ENCODE measurements at regions not wholly inside any gene's neighbourhood (a gene's known extent, or its start where the extent isn't known, plus 50 kb on each side); places are given as distances from the start of the nearest gene placed in this dataset.

- no peak for TF ChIP-seq CTCF (IDR thresholded peaks at IDR 0.05; ENCODE audit: insufficient read depth, low read depth, low read length)
- Histone ChIP-seq H3K4me3 (ENCODE audit: low read depth, low read length) (no peak overlapping the region), H3K27me3 (ENCODE audit: control insufficient read depth, insufficient read depth, low read length) (no peaks in the 10 kb centered on the region), H3K36me3 (ENCODE audit: control insufficient read depth, insufficient read depth, low read length) (no peaks in the 10 kb centered on the region)
- DNase-seq (ENCODE audit: low read depth), result no peak
- ChIA-PET CTCF (no interaction called here), POLR2A (interaction anchor here (0.7 kb wide), 1 partner anchor 269 kb away, joined by 12 read pairs; no protein-coding TSS in a partner anchor)
These were observed 268.3 kb upstream of the ACTBL2 start for GRCh38 chr5:57750891-57751290.

GRCh38 chr5:57750282-57750681 lies 267.7 kb upstream of the ACTBL2 start:
- no peak for TF ChIP-seq CTCF (IDR thresholded peaks at IDR 0.05; ENCODE audit: insufficient read depth, low read depth, low read length)
- DNase-seq (ENCODE audit: low read depth), result no peak
- H3K36me3 ChIP-seq (ENCODE audit: control insufficient read depth, insufficient read depth, low read length), result no peaks in the 10 kb centered on the region
- no peak overlapping the region for H3K4me3 ChIP-seq (ENCODE audit: low read depth, low read length)
- ChIA-PET CTCF (no interaction called here), POLR2A (no interaction called here)
- no peaks in the 10 kb centered on the region for H3K27me3 ChIP-seq (ENCODE audit: control insufficient read depth, insufficient read depth, low read length)

- no peak for TF ChIP-seq CTCF (IDR thresholded peaks at IDR 0.05; ENCODE audit: insufficient read depth, low read depth, low read length)
- H3K27me3 ChIP-seq (ENCODE audit: control insufficient read depth, insufficient read depth, low read length), result no peaks in the 10 kb centered on the region
- CTCF ChIA-PET, result interaction anchor here (1.2 to 2.1 kb wide), 2 partner anchors 99 to 444 kb away, joined by 5 read pairs; no protein-coding TSS in a partner anchor
- no peaks in the 10 kb centered on the region for H3K36me3 ChIP-seq (ENCODE audit: control insufficient read depth, insufficient read depth, low read length)
- DNase-seq (ENCODE audit: low read depth), result no peak
- H3K4me3 ChIP-seq (ENCODE audit: low read depth, low read length), result no peak overlapping the region
- POLR2A ChIA-PET, result interaction anchor here (0.6 to 0.7 kb wide), 2 partner anchors 17 to 711 kb away, joined by 3 to 6 read pairs; no protein-coding TSS in a partner anchor
These were observed 266.8 kb upstream of the ACTBL2 start for GRCh38 chr5:57749396-57749795.

- ChIA-PET CTCF (interaction anchor here (1.5 kb wide), 1 partner anchor 96 kb away, joined by 4 read pairs; no protein-coding TSS in a partner anchor), POLR2A (no interaction called here)
- H3K27me3 ChIP-seq (ENCODE audit: control insufficient read depth, insufficient read depth, low read length), result no peaks in the 10 kb centered on the region
- H3K4me3 ChIP-seq (ENCODE audit: low read depth, low read length), result no peak overlapping the region
- no peak for DNase-seq (ENCODE audit: low read depth)
- no peak for TF ChIP-seq CTCF (IDR thresholded peaks at IDR 0.05; ENCODE audit: insufficient read depth, low read depth, low read length)
- H3K36me3 ChIP-seq (ENCODE audit: control insufficient read depth, insufficient read depth, low read length), result no peaks in the 10 kb centered on the region
These were observed 263.4 kb upstream of the ACTBL2 start for GRCh38 chr5:57745700-57746651.

GRCh38 chr5:57745029-57745428 lies 262.4 kb upstream of the ACTBL2 start:
- DNase-seq (ENCODE audit: low read depth), result no peak
- CTCF ChIA-PET, result interaction anchor here (1.5 kb wide), 1 partner anchor 95 kb away, joined by 4 read pairs; no protein-coding TSS in a partner anchor
- POLR2A ChIA-PET, result no interaction called here
- no peak for TF ChIP-seq CTCF (IDR thresholded peaks at IDR 0.05; ENCODE audit: insufficient read depth, low read depth, low read length)
- Histone ChIP-seq H3K36me3 (ENCODE audit: control insufficient read depth, insufficient read depth, low read length) (no peaks in the 10 kb centered on the region), H3K27me3 (ENCODE audit: control insufficient read depth, insufficient read depth, low read length) (no peaks in the 10 kb centered on the region), H3K4me3 (ENCODE audit: low read depth, low read length) (no peak overlapping the region)

Measured in BJ (cell line).